Transverse colon (tissue), 3 donors: ENCODE measurements at regions not wholly inside any gene's neighbourhood (a gene's known extent, or its start where the extent isn't known, plus 50 kb on each side); places are given as distances from the start of the nearest gene placed in this dataset.

Experiments used
- POLR2A ChIP-seq: fragments of 450-650 bp; IDR thresholded peaks from one replicate; pipeline ENCODE4 v1.6.1; 2016; ENCODE audit warnings: antibody characterized with exemption, mild to moderate bottlenecking, moderate library complexity
- TF ChIP-seq, protein P1 (sequence below), 5 experiments: fragments of 200-600 bp in 3 of 5; fragments of 450-650 bp in 2 of 5; sonication (generic) in 3 of 5; IDR thresholded peaks; 1 replicate in 2 of 5; 2 replicates in 3 of 5; pipeline ENCODE4 v1.5.1; 2016 to 2017; ENCODE audit warnings: antibody characterized with exemption in 5 of 5, inconsistent platforms in 3 of 5, mild to moderate bottlenecking in 2 of 5, moderate library complexity in 1 of 5

GRCh38 chrX:146967306-146967705 lies 152.8 kb upstream of the CXorf51A start:
- TF ChIP-seq, protein P1, sequence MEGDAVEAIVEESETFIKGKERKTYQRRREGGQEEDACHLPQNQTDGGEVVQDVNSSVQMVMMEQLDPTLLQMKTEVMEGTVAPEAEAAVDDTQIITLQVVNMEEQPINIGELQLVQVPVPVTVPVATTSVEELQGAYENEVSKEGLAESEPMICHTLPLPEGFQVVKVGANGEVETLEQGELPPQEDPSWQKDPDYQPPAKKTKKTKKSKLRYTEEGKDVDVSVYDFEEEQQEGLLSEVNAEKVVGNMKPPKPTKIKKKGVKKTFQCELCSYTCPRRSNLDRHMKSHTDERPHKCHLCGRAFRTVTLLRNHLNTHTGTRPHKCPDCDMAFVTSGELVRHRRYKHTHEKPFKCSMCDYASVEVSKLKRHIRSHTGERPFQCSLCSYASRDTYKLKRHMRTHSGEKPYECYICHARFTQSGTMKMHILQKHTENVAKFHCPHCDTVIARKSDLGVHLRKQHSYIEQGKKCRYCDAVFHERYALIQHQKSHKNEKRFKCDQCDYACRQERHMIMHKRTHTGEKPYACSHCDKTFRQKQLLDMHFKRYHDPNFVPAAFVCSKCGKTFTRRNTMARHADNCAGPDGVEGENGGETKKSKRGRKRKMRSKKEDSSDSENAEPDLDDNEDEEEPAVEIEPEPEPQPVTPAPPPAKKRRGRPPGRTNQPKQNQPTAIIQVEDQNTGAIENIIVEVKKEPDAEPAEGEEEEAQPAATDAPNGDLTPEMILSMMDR (IDR thresholded peaks at IDR 0.05) = no peak
- TF ChIP-seq POLR2A = no peak
